ENCODE measurements at regions not wholly inside any gene's neighbourhood (a gene's known extent, or its start where the extent isn't known, plus 50 kb on each side); places are given as distances from the start of the nearest gene placed in this dataset.

GRCh38 chr9:26301659-26302058 is 590.9 kb downstream of the CAAP1 start (continued):
- TF ChIP-seq HMGXB4 (CRISPR knock-in tag; IDR thresholded peaks at IDR 0.05) (no peak), USF1 (CRISPR knock-in tag; IDR thresholded peaks at IDR 0.05) (no peak), SMAD4 (CRISPR knock-in tag; IDR thresholded peaks at IDR 0.05) (no peak), ZNF317 (CRISPR knock-in tag; IDR thresholded peaks at IDR 0.05; ENCODE audit: borderline replicate concordance, low read depth) (no peak), ZNF263 (CRISPR knock-in tag; IDR thresholded peaks at IDR 0.05; ENCODE audit: low read depth) (no peak), ZSCAN18 (CRISPR knock-in tag; IDR thresholded peaks at IDR 0.05) (no peak), KAT7 (CRISPR knock-in tag; IDR thresholded peaks at IDR 0.05; ENCODE audit: borderline replicate concordance) (no peak), TEAD4 (CRISPR knock-in tag; IDR thresholded peaks at IDR 0.05) (no peak)

- H3K9me3 Mint-ChIP-seq, result no peaks in the 10 kb centered on the region
- no peaks in the 10 kb centered on the region for H3K36me3 Mint-ChIP-seq
- ATAC-seq (no peak), DNase-seq (ENCODE audit: low spot score) (no peak)
- no peak overlapping the region for H3K4me3 Mint-ChIP-seq
- ChIA-PET CTCF (no interaction called here), POLR2A (no interaction called here)
- H3K4me1 Mint-ChIP-seq, result no peaks in the 10 kb centered on the region
- TF ChIP-seq ZNF425 (CRISPR knock-in tag; conservative IDR thresholded peaks at IDR 0.05) (no peak), ZNF121 (CRISPR knock-in tag; IDR thresholded peaks at IDR 0.05) (no peak), NFATC4 (CRISPR knock-in tag; IDR thresholded peaks at IDR 0.05) (no peak), SMAD3 (CRISPR knock-in tag; IDR thresholded peaks at IDR 0.05; ENCODE audit: borderline replicate concordance) (no peak), SMAD4 (CRISPR knock-in tag; IDR thresholded peaks at IDR 0.05) (no peak), AR (CRISPR knock-in tag; IDR thresholded peaks at IDR 0.05) (no peak), ZNF416 (CRISPR knock-in tag; IDR thresholded peaks at IDR 0.05) (no peak), NFE2L1 (CRISPR knock-in tag; IDR thresholded peaks at IDR 0.05) (no peak), E2F1 (CRISPR knock-in tag; IDR thresholded peaks at IDR 0.05) (no peak), PREB (CRISPR knock-in tag; IDR thresholded peaks at IDR 0.05; ENCODE audit: borderline replicate concordance) (no peak), MXD4 (CRISPR knock-in tag; IDR thresholded peaks at IDR 0.05; ENCODE audit: borderline replicate concordance) (no peak), EMX1 (CRISPR knock-in tag; IDR thresholded peaks at IDR 0.05) (no peak)
- H3K27ac Mint-ChIP-seq, result no peak overlapping the region
- H3K27me3 Mint-ChIP-seq (ENCODE audit: low read depth), result no peaks in the 10 kb centered on the region
These were observed 591.6 kb downstream of the CAAP1 start for GRCh38 chr9:26301046-26301445.
